M059J (cell line): ENCODE measurements at regions not wholly inside any gene's neighbourhood (a gene's known extent, or its start where the extent isn't known, plus 50 kb on each side); places are given as distances from the start of the nearest gene placed in this dataset.

ENCODE experiments used
- DNase-seq: peaks from one replicate; pipeline ENCODE4 v3.0.0-alpha.2; 2012; ENCODE audit warnings: low read depth

- DNase-seq: no peak
Observed at GRCh38 chr19:30309176-30309575, 63.0 kb upstream of the ZNF536 start.

- DNase-seq: no peak
Observed at GRCh38 chr19:30309905-30310601, 62.1 kb upstream of the ZNF536 start.

GRCh38 chr19:30310602-30311263, 61.5 kb upstream of the ZNF536 start:
- DNase-seq: no peak

DNA sequence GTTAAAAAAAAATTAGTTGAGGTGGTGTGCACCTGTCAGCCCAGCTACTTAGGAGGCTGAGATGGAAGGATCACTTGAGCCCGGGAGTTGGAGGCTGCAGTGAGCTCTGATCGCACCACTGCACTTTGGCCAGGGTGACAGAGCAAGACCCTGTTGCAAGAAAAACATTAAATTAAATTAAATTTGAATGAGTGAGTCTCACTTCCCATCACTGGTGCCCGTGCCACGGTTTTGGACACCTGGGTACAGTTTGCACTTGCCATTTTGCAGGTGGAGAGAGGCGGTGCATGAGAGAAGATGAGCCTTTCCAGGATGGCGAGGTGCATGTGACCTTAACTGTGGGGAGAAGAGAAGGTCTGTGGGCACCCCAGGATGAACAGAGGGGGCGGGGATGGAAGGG, 60.3 kb upstream of the ZNF536 start:
- DNase-seq: no peak

DNA sequence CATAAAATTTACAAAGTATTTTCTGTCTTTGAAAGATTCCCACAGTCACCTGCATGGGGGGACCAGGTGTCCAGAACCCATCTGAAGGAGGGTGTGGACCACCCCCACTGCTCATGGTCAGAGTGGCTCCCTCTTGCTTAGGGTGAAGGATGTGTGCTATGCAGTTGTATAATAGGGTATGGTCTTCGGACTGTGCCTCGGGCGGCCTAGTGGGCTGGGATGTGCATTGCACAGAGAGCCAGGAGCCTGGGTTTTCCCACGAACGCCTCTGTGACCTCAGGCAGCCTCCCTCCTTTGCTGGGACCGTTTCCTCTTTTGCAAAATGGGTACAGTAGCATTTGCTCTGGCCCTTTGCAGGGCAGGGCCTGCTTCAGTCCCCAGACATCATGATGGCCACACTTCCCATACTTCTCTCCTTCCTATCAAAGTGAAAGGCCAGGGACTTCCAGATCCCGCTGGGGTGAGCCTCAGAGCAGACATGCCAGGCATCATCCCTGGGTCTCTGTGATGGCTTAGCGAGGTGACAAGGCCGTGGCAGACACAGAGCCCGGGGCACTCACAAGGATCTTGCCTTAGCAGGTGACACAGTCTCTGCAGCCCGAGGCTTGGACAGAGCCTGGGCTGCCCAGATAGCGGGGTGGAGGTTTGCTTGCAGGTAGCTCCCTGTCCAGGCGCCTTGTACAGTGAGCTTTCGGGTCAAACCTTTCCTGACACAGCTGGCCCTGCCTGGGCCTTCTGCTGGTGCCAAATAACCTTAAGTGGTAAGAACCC, 59.4 kb upstream of the ZNF536 start:
- DNase-seq: no peak

DNA sequence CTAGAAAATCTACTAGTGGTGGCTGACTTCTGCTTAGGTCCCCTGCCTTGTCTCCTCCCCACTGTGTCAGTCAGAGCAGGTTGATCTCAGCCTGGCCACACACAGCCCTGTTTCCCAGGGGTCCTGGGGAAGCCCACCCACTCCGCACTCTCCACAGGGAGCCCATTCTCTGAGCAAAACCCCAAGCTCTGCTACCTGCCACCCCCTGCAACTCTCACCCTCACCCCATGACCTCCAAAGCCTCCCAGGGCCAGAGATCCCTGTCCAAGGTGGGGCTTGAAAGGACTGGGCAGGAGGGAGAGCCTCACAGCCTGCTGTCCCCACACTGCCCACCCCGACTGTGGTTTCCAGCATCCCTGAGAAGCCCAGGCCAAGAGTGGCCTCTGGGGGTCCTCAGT, 58.8 kb upstream of the ZNF536 start:
- DNase-seq: no peak

GRCh38 chr19:30314056-30314804, 58.0 kb upstream of the ZNF536 start:
- no peak for DNase-seq

DNA sequence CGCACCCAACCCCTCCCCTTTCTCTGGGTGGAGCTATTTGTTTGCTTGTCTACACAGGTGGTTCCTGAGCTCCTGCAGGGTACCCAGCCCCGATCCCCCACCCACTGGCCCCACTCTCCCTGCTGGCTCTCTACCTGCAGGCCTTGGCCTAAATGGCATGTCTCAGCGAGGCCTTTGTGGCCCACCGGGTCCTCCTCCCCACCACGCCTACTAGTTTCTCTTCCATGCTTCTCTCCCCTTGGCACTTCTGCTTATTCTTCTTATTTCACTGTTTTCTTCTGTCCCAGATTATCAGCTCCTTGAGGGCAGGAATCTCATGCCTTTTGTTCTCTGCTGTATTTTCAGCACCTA, 57.4 kb upstream of the ZNF536 start:
- DNase-seq: no peak

GRCh38 chr19:30315159-30315558, 57.0 kb upstream of the ZNF536 start:
- no peak for DNase-seq

DNA sequence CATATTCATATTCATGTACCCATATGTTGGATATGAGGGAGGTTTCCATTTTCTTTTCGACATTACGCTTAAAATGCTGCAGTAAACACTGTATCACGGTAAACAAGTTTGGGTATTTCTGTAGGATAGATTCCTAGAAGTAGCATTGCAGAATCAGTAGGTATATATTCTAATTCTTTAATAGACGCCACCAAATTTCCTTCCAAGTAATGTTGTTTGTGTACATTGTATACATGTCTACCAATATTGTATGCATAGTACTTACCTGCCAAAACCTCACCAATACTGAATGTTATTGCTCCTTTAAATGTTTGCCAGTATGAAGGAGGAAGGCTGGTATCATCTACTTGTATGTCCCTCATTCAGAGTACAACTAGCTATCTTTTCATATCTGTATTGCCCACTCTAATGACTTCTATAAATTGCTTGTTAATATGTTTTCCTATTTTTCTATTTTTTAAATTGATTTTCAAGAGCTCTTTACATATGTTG, 56.1 kb upstream of the ZNF536 start:
- DNase-seq: no peak

GRCh38 chr19:30316560-30317106, 55.6 kb upstream of the ZNF536 start:
- DNase-seq: no peak

DNA sequence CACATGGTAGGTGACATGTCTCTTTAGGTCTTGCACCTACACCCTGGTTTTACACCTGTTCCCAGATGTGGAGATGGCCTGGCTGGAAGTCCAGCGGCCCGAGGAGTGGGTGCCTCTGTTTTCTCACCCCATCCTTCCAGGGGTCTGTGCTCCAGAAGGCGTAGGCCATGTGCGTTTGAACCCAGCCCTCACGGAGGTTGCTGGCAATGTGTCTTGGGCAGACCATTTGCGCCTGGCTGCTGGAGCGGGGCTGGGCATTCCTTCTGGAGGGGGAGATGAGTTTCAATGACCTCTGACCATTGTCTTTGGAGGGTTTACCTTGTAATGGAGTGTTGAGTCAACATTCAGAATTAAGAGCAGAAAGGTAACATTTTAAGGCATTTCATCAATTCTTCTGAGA, 54.8 kb upstream of the ZNF536 start:
- DNase-seq: no peak

DNA sequence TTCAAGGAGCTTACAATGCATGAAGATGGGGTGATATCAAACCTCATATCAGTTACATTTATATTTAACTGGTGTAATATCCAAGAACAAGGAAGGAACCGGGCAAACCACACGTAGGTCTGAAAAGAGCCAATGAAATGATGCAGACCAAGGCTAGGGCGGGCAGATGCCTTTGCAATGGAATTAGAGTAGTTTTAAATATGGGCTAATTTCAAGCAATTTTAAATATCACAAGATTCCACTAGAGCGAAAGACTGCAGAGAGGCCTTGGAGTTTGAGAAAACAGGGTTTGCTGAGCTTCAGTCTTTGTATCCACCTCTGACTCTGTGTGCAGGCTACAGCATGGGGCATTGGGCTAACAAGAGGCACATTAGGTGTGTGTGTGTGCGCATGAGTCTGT, 53.9 kb upstream of the ZNF536 start:
- no peak for DNase-seq

DNA sequence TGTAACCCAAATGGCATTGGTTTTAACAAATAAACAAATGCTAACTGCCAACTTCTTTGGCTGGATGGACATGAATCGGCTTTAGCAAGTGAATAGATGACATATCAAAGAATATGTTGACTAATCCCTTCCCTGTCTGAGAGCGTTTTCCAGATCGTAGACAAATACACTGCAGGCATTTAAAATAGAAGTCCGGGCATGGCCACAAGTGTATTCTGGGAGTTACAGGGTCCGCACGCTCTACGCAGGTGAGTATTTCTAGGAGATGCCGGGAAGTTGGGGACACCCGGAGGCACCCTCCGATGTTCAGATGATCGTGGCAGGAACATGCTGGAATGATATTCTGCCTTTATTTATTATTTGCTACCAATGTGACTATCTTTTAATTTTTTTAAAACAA, 53.2 kb upstream of the ZNF536 start:
- no peak for DNase-seq

- no peak for DNase-seq
Observed at GRCh38 chr19:30319411-30319810, 52.8 kb upstream of the ZNF536 start.

DNA sequence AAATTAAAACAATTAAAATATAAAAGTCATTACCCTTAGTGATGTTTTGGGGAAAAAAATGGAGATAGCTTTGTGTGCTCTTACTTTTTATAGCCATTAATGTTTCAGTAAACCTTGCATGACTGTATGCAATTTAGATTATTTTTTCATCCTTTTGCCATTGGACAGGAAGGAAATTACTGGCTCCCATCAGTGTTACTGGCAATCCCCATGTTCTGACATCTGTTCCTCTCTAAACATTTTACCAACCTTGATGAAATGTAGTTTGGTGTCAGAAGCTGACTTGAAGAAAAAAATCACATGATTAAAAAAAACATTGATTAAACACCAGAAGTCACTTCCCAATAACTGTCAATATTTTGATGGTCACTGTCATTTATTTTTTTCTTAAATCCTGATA, 52.3 kb upstream of the ZNF536 start:
- no peak for DNase-seq

DNA sequence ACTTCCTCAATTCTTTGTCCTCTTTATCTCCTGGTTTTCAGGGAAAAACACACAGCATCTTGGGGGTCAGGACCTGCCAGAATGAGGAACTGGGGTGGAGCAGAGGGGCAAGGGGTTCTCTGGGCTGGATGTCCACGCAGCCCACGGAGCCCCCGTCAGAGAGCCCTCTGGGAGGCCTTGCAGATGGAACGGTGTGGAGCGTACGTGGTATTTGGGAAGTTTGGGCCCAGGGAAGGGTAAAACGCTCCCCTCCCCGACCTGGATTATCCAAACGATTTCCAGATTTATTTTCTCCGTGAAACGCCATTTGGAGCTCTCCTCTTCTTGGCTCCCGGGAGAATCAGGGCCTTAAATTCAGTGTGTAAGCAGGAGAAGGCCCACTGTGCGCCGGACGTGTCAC, 51.7 kb upstream of the ZNF536 start:
- no peak for DNase-seq

DNA sequence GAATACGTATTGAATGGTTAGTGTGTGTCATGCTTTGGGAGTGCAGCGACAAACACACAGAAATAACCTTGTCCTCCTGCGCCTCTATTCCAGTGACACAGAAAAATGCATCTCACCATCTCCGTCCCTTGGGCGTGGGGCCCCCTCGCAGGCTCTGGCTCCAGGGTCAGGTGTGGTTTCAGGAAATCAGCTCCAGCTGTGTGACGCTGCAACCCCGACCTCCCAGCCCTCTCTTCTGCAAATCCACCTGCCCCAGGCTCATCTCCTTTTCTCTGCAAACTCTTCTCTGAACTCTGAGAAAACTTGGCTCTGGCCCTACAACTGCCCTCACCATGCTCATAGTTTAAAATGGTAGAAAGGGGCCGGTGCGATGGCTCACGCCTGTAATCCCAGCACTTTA, 51.3 kb upstream of the ZNF536 start:
- no peak for DNase-seq
